ENCODE measurements at regions not wholly inside any gene's neighbourhood (a gene's known extent, or its start where the extent isn't known, plus 50 kb on each side); places are given as distances from the start of the nearest gene placed in this dataset.

DNA sequence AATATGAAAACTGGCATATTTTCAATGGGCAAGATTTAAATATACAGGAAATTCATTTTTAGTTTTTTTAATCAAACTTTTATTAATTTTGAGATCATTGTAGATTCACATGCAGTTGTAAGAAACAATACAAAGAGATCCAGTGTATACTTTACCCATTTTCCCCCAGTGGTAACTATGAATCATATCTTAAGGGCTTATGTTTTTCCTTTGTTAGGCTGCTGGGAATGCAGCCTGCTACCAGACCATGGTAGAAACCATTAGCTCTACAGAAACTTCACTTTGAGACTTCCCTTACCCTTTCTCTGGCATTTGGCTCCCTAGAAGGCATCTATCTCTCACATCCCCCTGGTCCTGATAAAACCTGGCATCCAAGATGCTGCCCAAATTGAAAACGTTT lies 147.6 kb upstream of the EOLA2 start:
- TF ChIP-seq EZH2 (IDR thresholded peaks at IDR 0.05; ENCODE audit: insufficient read depth, poor library complexity, severe bottlenecking), result no peak
- no peak for TF ChIP-seq EZH2phosphoT487 (IDR thresholded peaks at IDR 0.05; ENCODE audit: insufficient read depth, low read depth)
